ENCODE measurements at regions not wholly inside any gene's neighbourhood (a gene's known extent, or its start where the extent isn't known, plus 50 kb on each side); places are given as distances from the start of the nearest gene placed in this dataset.

DNA sequence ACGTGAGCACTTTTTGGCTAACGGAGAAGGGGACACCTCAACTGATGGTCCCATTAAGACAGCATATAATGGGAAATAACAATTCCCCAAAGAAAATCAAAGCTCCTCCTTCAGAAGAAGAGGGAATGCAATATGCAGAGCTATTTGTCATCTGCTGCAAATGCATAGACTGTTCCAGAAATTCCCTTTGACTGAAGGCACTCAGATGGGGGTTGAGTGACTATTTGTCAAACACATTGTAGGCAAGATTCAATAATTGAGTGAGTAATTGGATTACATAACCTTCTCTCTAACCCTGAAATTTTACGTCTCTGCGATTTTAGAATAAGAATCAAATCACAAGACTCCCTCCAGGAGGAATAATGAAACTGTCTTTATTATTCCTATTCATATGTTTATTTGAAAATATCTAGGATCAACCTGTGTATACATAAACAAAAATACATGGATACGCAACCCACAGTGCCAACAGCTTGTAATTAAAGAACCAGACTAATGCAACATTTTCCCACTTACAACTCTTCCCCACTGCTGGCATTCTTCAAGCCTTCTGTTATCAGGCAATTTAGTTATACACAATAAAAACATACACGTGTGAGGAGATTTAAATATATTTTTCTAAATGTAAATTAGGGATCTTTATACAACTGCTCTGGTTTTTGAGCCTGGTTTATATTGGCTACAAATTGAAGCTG lies 256.6 kb downstream of the GBA3 start:
- no peak for TF ChIP-seq CTCF (conservative IDR thresholded peaks at IDR 0.05; ENCODE audit: low read length)
- TF ChIP-seq EZH2phosphoT487 (IDR thresholded peaks at IDR 0.05; ENCODE audit: borderline replicate concordance), result no peak
